H1 (cell line): ENCODE measurements at regions not wholly inside any gene's neighbourhood (a gene's known extent, or its start where the extent isn't known, plus 50 kb on each side); places are given as distances from the start of the nearest gene placed in this dataset.

Experiments used
- CTCF ChIA-PET: fragments of 300-600 bp; sonication (Branson Sonifier 250); formaldehyde crosslinking; loops from one replicate; lab custom pipeline; 2021; ENCODE audit not compliant: partially characterized antibody; lab: Charles Lee
- POLR2A ChIA-PET: fragments of 300-600 bp; sonication (Branson Sonifier 250); formaldehyde crosslinking; loops from one replicate; lab custom pipeline; 2021; ENCODE audit warnings: inconsistent platforms; ENCODE audit not compliant: partially characterized antibody; lab: Charles Lee
- DNase-seq, 2 experiments: peaks; one replicate each; pipeline versions ENCODE4 v3.0.0 to v3.0.0-alpha.2; 2010 to 2022; ENCODE audit warnings: low spot score in 2 of 2, low read depth in 1 of 2, mixed read lengths in 1 of 2
- FAIRE-seq: peaks from 2 replicates; lab custom pipeline; 2011; peaks lifted over from hg19 to GRCh38; lab: Jason Lieb, UNC
- H2AFZ ChIP-seq: 2 replicates; pipeline ENCODE4 v1.8.1; 2012; ENCODE audit warnings: low read length, inconsistent platforms
- H2AK5ac ChIP-seq: 2 replicates; pipeline ENCODE4 v1.6.1; 2013; ENCODE audit warnings: low read depth, low read length
- H2BK120ac ChIP-seq: replicated peaks from 2 replicates; pipeline ENCODE3; 2013; ENCODE audit warnings: low read depth, low read length, inconsistent platforms
- H2BK12ac ChIP-seq: 2 replicates; pipeline ENCODE4 v1.6.1; 2013; ENCODE audit warnings: low read depth, low read length
- H2BK15ac ChIP-seq: 2 replicates; pipeline ENCODE4 v1.6.1; 2013; ENCODE audit warnings: low read length
- H2BK20ac ChIP-seq: 2 replicates; pipeline ENCODE4 v1.6.1; 2013; ENCODE audit warnings: low read length
- H2BK5ac ChIP-seq: 2 replicates; pipeline ENCODE4 v1.6.1; 2013; ENCODE audit warnings: low read depth, low read length
- H3K14ac ChIP-seq: 2 replicates; pipeline ENCODE4 v1.6.1; 2013; ENCODE audit warnings: inconsistent platforms; ENCODE audit not compliant: insufficient read length
- H3K18ac ChIP-seq: 2 replicates; pipeline ENCODE4 v1.6.1; 2013; ENCODE audit warnings: low read length; ENCODE audit errors: extremely low read depth
- H3K23ac ChIP-seq: 2 replicates; pipeline ENCODE4 v1.6.1; 2013; ENCODE audit warnings: inconsistent platforms; ENCODE audit not compliant: insufficient read length
- H3K23me2 ChIP-seq: 2 replicates; pipeline ENCODE4 v1.6.1; 2013; ENCODE audit warnings: low read depth, low read length
- H3K27ac ChIP-seq: 2 replicates; pipeline ENCODE4 v1.6.1; 2011; ENCODE audit warnings: low read depth, low read length, inconsistent platforms
- H3K27me3 ChIP-seq, 4 experiments: replicated peaks in 1 of 4; 1 replicate in 1 of 4; 2 replicates in 3 of 4; pipeline versions ENCODE4 v1.6.1 to v1.8.1; 2011 to 2013; ENCODE audit warnings: low read length in 3 of 4, mild to moderate bottlenecking in 3 of 4, inconsistent platforms in 2 of 4, mixed read lengths in 2 of 4, moderate library complexity in 1 of 4; ENCODE audit not compliant: control insufficient read depth in 3 of 4, insufficient read depth in 3 of 4; ENCODE audit errors: extremely low read depth in 1 of 4
- H3K36me3 ChIP-seq, 4 experiments: 2 replicates each; pipeline versions ENCODE4 v1.6.1 to v1.8.1; 2011 to 2013; ENCODE audit warnings: mild to moderate bottlenecking in 4 of 4, low read length in 3 of 4, moderate library complexity in 2 of 4, control low read depth in 1 of 4, inconsistent platforms in 1 of 4; ENCODE audit not compliant: insufficient read depth in 4 of 4, control insufficient read depth in 2 of 4
- H3K4ac ChIP-seq: replicated peaks from 2 replicates; pipeline ENCODE3; 2013; ENCODE audit warnings: low read length, low read depth, mixed read lengths, inconsistent platforms; ENCODE audit not compliant: insufficient read length
- H3K4me1 ChIP-seq, 4 experiments: replicated peaks in 1 of 4; 1 replicate in 1 of 4; 2 replicates in 3 of 4; pipeline versions ENCODE4 v1.6.1 to v1.8.1; 2011 to 2013; ENCODE audit warnings: low read length in 3 of 4, inconsistent platforms in 2 of 4, mixed read lengths in 1 of 4; ENCODE audit not compliant: insufficient read depth in 4 of 4, control insufficient read depth in 3 of 4
- H3K4me2 ChIP-seq, 2 experiments: 2 replicates each; pipeline versions ENCODE4 v1.6.1 to v1.8.1; 2011 to 2013; ENCODE audit warnings: low read depth in 2 of 2, low read length in 2 of 2, control low read depth in 1 of 2, inconsistent platforms in 1 of 2, mild to moderate bottlenecking in 1 of 2; ENCODE audit not compliant: insufficient read depth in 1 of 2
- H3K4me3 ChIP-seq, 4 experiments: fragments of 200-600, 300-600 bp in 1 of 4; sonication (generic), shearing (Covaris generic), sonication (Bioruptor Twin) in 1 of 4; 2 replicates each; pipeline versions ENCODE4 v1.5.1 to v1.8.1; 2011 to 2016; ENCODE audit warnings: low read length in 4 of 4, low read depth in 3 of 4, control low read depth in 2 of 4, inconsistent platforms in 2 of 4, mild to moderate bottlenecking in 2 of 4, mixed read lengths in 1 of 4, moderate library complexity in 1 of 4; ENCODE audit not compliant: insufficient read depth in 2 of 4; ENCODE audit errors: extremely low read depth in 1 of 4
- H3K56ac ChIP-seq: replicated peaks from 2 replicates; pipeline ENCODE3; 2013; ENCODE audit warnings: low read depth, mild to moderate bottlenecking, mixed read lengths, low read length, inconsistent platforms; ENCODE audit not compliant: insufficient read length
- H3K79me1 ChIP-seq: 2 replicates; pipeline ENCODE4 v1.6.1; 2013; ENCODE audit warnings: low read depth, low read length, control low read depth
- H3K79me2 ChIP-seq, 2 experiments: 2 replicates each; pipeline versions ENCODE4 v1.6.1 to v1.8.1; 2012 to 2013; ENCODE audit warnings: low read length in 2 of 2, mild to moderate bottlenecking in 2 of 2, inconsistent platforms in 1 of 2; ENCODE audit not compliant: insufficient read depth in 2 of 2, control insufficient read depth in 1 of 2
- H3K9ac ChIP-seq, 4 experiments: replicated peaks in 1 of 4; 1 replicate in 1 of 4; 2 replicates in 3 of 4; pipeline versions ENCODE4 v1.6.1 to v1.8.1; 2011 to 2013; ENCODE audit warnings: low read depth in 3 of 4, low read length in 3 of 4, control low read depth in 2 of 4, mild to moderate bottlenecking in 2 of 4, moderate library complexity in 2 of 4, inconsistent platforms in 1 of 4; ENCODE audit errors: extremely low read depth in 1 of 4
- H3K9me3 ChIP-seq, 2 experiments: 2 replicates each; pipeline versions ENCODE4 v1.6.1 to v1.8.1; 2012 to 2013; ENCODE audit warnings: mild to moderate bottlenecking in 2 of 2, moderate library complexity in 2 of 2, control low read depth in 1 of 2, inconsistent platforms in 1 of 2, low read depth in 1 of 2, low read length in 1 of 2, mixed read lengths in 1 of 2; ENCODE audit not compliant: insufficient read depth in 2 of 2
- H4K20me1 ChIP-seq, 2 experiments: replicated peaks in 1 of 2; 2 replicates each; pipeline versions ENCODE3 to v1.8.1; 2011 to 2013; ENCODE audit warnings: inconsistent platforms in 2 of 2, low read length in 2 of 2, mild to moderate bottlenecking in 1 of 2; ENCODE audit not compliant: insufficient read depth in 2 of 2, control insufficient read depth in 1 of 2
- H4K5ac ChIP-seq: 2 replicates; pipeline ENCODE4 v1.6.1; 2013; ENCODE audit warnings: low read length, low read depth, mixed read lengths, inconsistent platforms; ENCODE audit not compliant: insufficient read length
- H4K8ac ChIP-seq: 2 replicates; pipeline ENCODE4 v1.8.0; 2013; ENCODE audit warnings: mild to moderate bottlenecking, moderate library complexity, low read length, inconsistent platforms; ENCODE audit not compliant: insufficient read depth; ENCODE audit errors: extremely low read depth
- H4K91ac ChIP-seq: replicated peaks from 2 replicates; pipeline ENCODE3; 2013; ENCODE audit warnings: low read length, mixed read lengths, inconsistent platforms; ENCODE audit not compliant: insufficient read length
- ATF2 ChIP-seq: IDR thresholded peaks from 2 replicates; pipeline ENCODE4 v1.6.1; 2012; ENCODE audit warnings: low read length, inconsistent platforms
- BACH1 ChIP-seq: IDR thresholded peaks from 2 replicates; pipeline ENCODE4 v1.6.1; 2012; ENCODE audit warnings: low read length, improper control_type of control experiment
- BCL11A ChIP-seq, 2 experiments: IDR thresholded peaks; one replicate each; pipeline ENCODE4 v1.6.1; 2011; ENCODE audit warnings: low read depth in 2 of 2, low read length in 2 of 2, mild to moderate bottlenecking in 2 of 2
- BRCA1 ChIP-seq: IDR thresholded peaks from 2 replicates; pipeline ENCODE4 v1.6.1; 2012; ENCODE audit warnings: low read depth, low read length, improper control_type of control experiment
- CHD1 ChIP-seq: IDR thresholded peaks from 2 replicates; pipeline ENCODE4 v1.6.1; 2012; ENCODE audit warnings: low read depth, low read length, improper control_type of control experiment
- CTBP2 ChIP-seq: IDR thresholded peaks from 2 replicates; pipeline ENCODE4 v1.7.0; 2011; ENCODE audit warnings: borderline replicate concordance, mild to moderate bottlenecking, moderate library complexity, mixed read lengths, low read length; ENCODE audit not compliant: insufficient read depth, insufficient read length
- EP300 ChIP-seq, 2 experiments: IDR thresholded peaks; 1 replicate in 1 of 2; 2 replicates in 1 of 2; pipeline ENCODE4 v1.6.1; 2011 to 2012; ENCODE audit warnings: low read depth in 2 of 2, low read length in 2 of 2, mild to moderate bottlenecking in 2 of 2, borderline replicate concordance in 1 of 2, inconsistent platforms in 1 of 2, moderate library complexity in 1 of 2
- NANOG ChIP-seq: IDR thresholded peaks from 2 replicates; pipeline ENCODE4 v1.6.1; 2011; ENCODE audit warnings: low read length, low read depth, mild to moderate bottlenecking, inconsistent platforms; ENCODE audit not compliant: insufficient read depth, poor library complexity, severe bottlenecking
- POLR2A ChIP-seq, 2 experiments: IDR thresholded peaks; 1 replicate in 1 of 2; 2 replicates in 1 of 2; pipeline ENCODE4 v1.6.1; 2011; ENCODE audit warnings: low read depth in 2 of 2, low read length in 2 of 2, mild to moderate bottlenecking in 2 of 2; ENCODE audit errors: control extremely low read depth in 1 of 2
- SP2 ChIP-seq: IDR thresholded peaks from 2 replicates; pipeline ENCODE4 v1.6.1; 2012; ENCODE audit warnings: mild to moderate bottlenecking, low read length, inconsistent platforms
- TEAD4 ChIP-seq: IDR thresholded peaks from 2 replicates; pipeline ENCODE4 v1.6.1; 2012; ENCODE audit warnings: low read depth, low read length, inconsistent platforms, mixed read lengths
- YY1 ChIP-seq: IDR thresholded peaks from 2 replicates; pipeline ENCODE4 v1.6.1; 2011; ENCODE audit warnings: low read depth, mild to moderate bottlenecking, low read length
- WGBS, 2 experiments: shearing (Covaris generic) in 1 of 2; methylation state at CpG; one replicate each; pipeline versions ENCODE4 v1.1.6 to v1.1.7; 2013 to 2015; ENCODE audit warnings: low lambda C conversion rate in 2 of 2, mixed read lengths in 2 of 2, inconsistent platforms in 1 of 2, low coverage in 1 of 2, missing lambda C conversion rate in 1 of 2; ENCODE audit not compliant: insufficient replicate concordance in 2 of 2, insufficient coverage in 1 of 2, insufficient read length in 1 of 2; ENCODE audit errors: extremely low coverage in 1 of 2, missing lambda C conversion rate in 1 of 2; 5-methylcytosine and 5-hydroxymethylcytosine counted together

- no peak overlapping the region for H4K8ac ChIP-seq
- H2BK12ac ChIP-seq: no peak overlapping the region
- no peak overlapping the region for H3K18ac ChIP-seq
- no peaks in the 10 kb centered on the region for H3K36me3 ChIP-seq
- H2AK5ac ChIP-seq: no peak overlapping the region
- H4K91ac ChIP-seq: no peak overlapping the region
- H2BK5ac ChIP-seq: no peak overlapping the region
- H3K56ac ChIP-seq: no peak overlapping the region
- no peak overlapping the region for H3K14ac ChIP-seq
- H3K23me2 ChIP-seq: no peaks in the 10 kb centered on the region
- peak; percentile 92 for FAIRE-seq
- peak overlapping the region; percentile 21 to 38; a peak in 2 of 4 replicates for H3K4me2 ChIP-seq
- H3K4me1 ChIP-seq: peaks cover 0 to 4% (median 1%) of the 10 kb centered on the region in 4 experiments; a peak in 3 of 7 replicates
- H3K79me1 ChIP-seq: no peaks in the 10 kb centered on the region
- ChIA-PET POLR2A (no interaction called here), CTCF (no interaction called here)
- 47% methylated on average over 5 of the region's 5 CpGs; no CpG with 5 or more reads in 1 of the 2 experiments for WGBS, 2 experiments
- no peak overlapping the region for H2BK20ac ChIP-seq
- no peak overlapping the region for H2BK120ac ChIP-seq
- no peak overlapping the region for H3K27ac ChIP-seq
- H3K9ac ChIP-seq: no peak overlapping the region
- H4K5ac ChIP-seq: no peak overlapping the region
- no peak overlapping the region for H2BK15ac ChIP-seq
- no peak overlapping the region for H3K23ac ChIP-seq
- H3K79me2 ChIP-seq: no peaks in the 10 kb centered on the region
- H3K4me3 ChIP-seq: peak overlapping the region in 1 of 4 experiments; percentile 11; a peak in 1 of 8 replicates
- TF ChIP-seq ATF2 (no peak), CTBP2 (peak; percentile 53), POLR2A (IDR thresholded peaks at IDR 0.05; ENCODE audit: control extremely low read depth in 1 of 2, low read depth in 2 of 2, low read length in 2 of 2) (no peak), EP300 (IDR thresholded peaks at IDR 0.05; ENCODE audit: borderline replicate concordance in 1 of 2, low read depth in 2 of 2, low read length in 2 of 2) (no peak), CHD1 (no peak), YY1 (no peak), SP2 (no peak), NANOG (no peak), BRCA1 (no peak), BACH1 (no peak), TEAD4 (0 out of 2 replicates have a peak, but pooled peaks have one; percentile 27), BCL11A (IDR thresholded peaks at IDR 0.05; ENCODE audit: low read depth in 2 of 2, low read length in 2 of 2) (no peak)
- no peak overlapping the region for H2AFZ ChIP-seq
- no peaks in the 10 kb centered on the region for H4K20me1 ChIP-seq
- H3K27me3 ChIP-seq: no peaks in the 10 kb centered on the region
- no peak overlapping the region for H3K4ac ChIP-seq
- H3K9me3 ChIP-seq: no peaks in the 10 kb centered on the region
- peak; percentile 21 to 61 for DNase-seq
Observed at GRCh38 chr6:117072781-117073180, 192.6 kb upstream of the VGLL2 start.
